ENCODE measurements at regions not wholly inside any gene's neighbourhood (a gene's known extent, or its start where the extent isn't known, plus 50 kb on each side); places are given as distances from the start of the nearest gene placed in this dataset.

- Histone ChIP-seq H4K20me1 (ENCODE audit: control insufficient read depth, insufficient read depth, low read length, poor library complexity, severe bottlenecking) (no peaks in the 10 kb centered on the region), H3K27ac (ENCODE audit: low read length in 2 of 2) (no peak overlapping the region), H3K36me3 (replicated peaks in 1 of 2; ENCODE audit: control extremely low read depth in 1 of 2, control insufficient read depth in 1 of 2, extremely low read depth in 1 of 2, insufficient read depth in 2 of 2, low read length in 1 of 2) (no peaks in the 10 kb centered on the region), H3K9me3 (ENCODE audit: control extremely low read depth in 1 of 3, control insufficient read depth in 2 of 3, insufficient read depth in 1 of 3, low read length in 2 of 3) (peaks cover 0 to 35% (median 0%) of the 10 kb centered on the region in 3 donors), H3K4me1 (ENCODE audit: control insufficient read depth in 2 of 2, insufficient read depth in 2 of 2, low read length in 2 of 2) (no peaks in the 10 kb centered on the region), H3K4me2 (replicated peaks; ENCODE audit: low read depth, low read length, poor library complexity, severe bottlenecking) (no peak overlapping the region), H3K4me3 (ENCODE audit: control extremely low read depth in 1 of 5, extremely low read depth in 1 of 5, insufficient read depth in 1 of 5, low read depth in 2 of 5, low read length in 4 of 5) (no peak overlapping the region), H3K9ac (ENCODE audit: low read length) (no peak overlapping the region), H3K79me2 (ENCODE audit: control insufficient read depth, insufficient read depth, low read length) (no peaks in the 10 kb centered on the region), H3K27me3 (replicated peaks in 1 of 4; ENCODE audit: control extremely low read depth in 1 of 4, control insufficient read depth in 3 of 4, insufficient read depth in 4 of 4, low read length in 3 of 4) (peaks cover 0 to 2% (median 0%) of the 10 kb centered on the region in 4 experiments), H2AFZ (ENCODE audit: insufficient read depth, low read depth, low read length, poor library complexity, severe bottlenecking) (no peak overlapping the region)
- ATAC-seq (ENCODE audit: low read depth) = no peak
- Mint-ChIP-seq H3K27me3 (peaks cover 3% of the 10 kb centered on the region), H3K9me3 (ENCODE audit: insufficient read depth) (no peaks in the 10 kb centered on the region), H3K27ac (no peak overlapping the region), H3K4me3 (no peak overlapping the region), H3K4me1 (no peaks in the 10 kb centered on the region)
- no peak for DNase-seq
- no peak for TF ChIP-seq EZH2 (IDR thresholded peaks at IDR 0.05; ENCODE audit: borderline replicate concordance, insufficient read depth, low read depth, low read length, poor library complexity, severe bottlenecking)
- TF ChIP-seq CTCF (IDR thresholded peaks at IDR 0.05) = no peak
- CTCF ChIA-PET = no interaction called here
- POLR2A ChIA-PET = no interaction called here
- WGBS (ENCODE audit: insufficient coverage) = 95% methylated on average over 4 of the region's 12 CpGs
- intact Hi-C loops (cut with micrococcal nuclease) = no loop called here
Observed at GRCh38 chr13:111968336-111969010, 98.5 kb upstream of the SOX1 start.

GRCh38 chr13:111969551-111970135 lies 97.3 kb upstream of the SOX1 start:
- CTCF ChIA-PET = no interaction called here
- intact Hi-C loops (cut with micrococcal nuclease) = no loop called here

More at GRCh38 chr13:111969551-111970135, 97.3 kb upstream of the SOX1 start:
- Mint-ChIP-seq H3K27me3 (peaks cover 3% of the 10 kb centered on the region), H3K27ac (no peak overlapping the region), H3K4me1 (no peaks in the 10 kb centered on the region), H3K4me3 (no peak overlapping the region), H3K9me3 (ENCODE audit: insufficient read depth) (peaks cover 2% of the 10 kb centered on the region)
- Histone ChIP-seq H3K9ac (ENCODE audit: low read length) (no peak overlapping the region), H3K9me3 (ENCODE audit: control extremely low read depth in 1 of 3, control insufficient read depth in 2 of 3, insufficient read depth in 1 of 3, low read length in 2 of 3) (peaks cover 0 to 33% (median 0%) of the 10 kb centered on the region in 3 donors), H3K27ac (ENCODE audit: low read length in 2 of 2) (no peak overlapping the region), H4K20me1 (ENCODE audit: control insufficient read depth, insufficient read depth, low read length, poor library complexity, severe bottlenecking) (no peaks in the 10 kb centered on the region), H3K4me1 (ENCODE audit: control insufficient read depth in 2 of 2, insufficient read depth in 2 of 2, low read length in 2 of 2) (no peaks in the 10 kb centered on the region), H2AFZ (ENCODE audit: insufficient read depth, low read depth, low read length, poor library complexity, severe bottlenecking) (no peak overlapping the region), H3K4me2 (replicated peaks; ENCODE audit: low read depth, low read length, poor library complexity, severe bottlenecking) (no peak overlapping the region), H3K36me3 (replicated peaks in 1 of 2; ENCODE audit: control extremely low read depth in 1 of 2, control insufficient read depth in 1 of 2, extremely low read depth in 1 of 2, insufficient read depth in 2 of 2, low read length in 1 of 2) (no peaks in the 10 kb centered on the region), H3K79me2 (ENCODE audit: control insufficient read depth, insufficient read depth, low read length) (no peaks in the 10 kb centered on the region), H3K4me3 (ENCODE audit: control extremely low read depth in 1 of 5, extremely low read depth in 1 of 5, insufficient read depth in 1 of 5, low read depth in 2 of 5, low read length in 4 of 5) (no peak overlapping the region), H3K27me3 (replicated peaks in 1 of 4; ENCODE audit: control extremely low read depth in 1 of 4, control insufficient read depth in 3 of 4, insufficient read depth in 4 of 4, low read length in 3 of 4) (peaks cover 0 to 2% (median 0%) of the 10 kb centered on the region in 4 experiments)
- TF ChIP-seq CTCF (IDR thresholded peaks at IDR 0.05) = no peak
- no peak for TF ChIP-seq EZH2 (IDR thresholded peaks at IDR 0.05; ENCODE audit: borderline replicate concordance, insufficient read depth, low read depth, low read length, poor library complexity, severe bottlenecking)
- POLR2A ChIA-PET = no interaction called here
- 81% methylated on average over 9 of the region's 9 CpGs for WGBS (ENCODE audit: insufficient coverage)
- DNase-seq (no peak), ATAC-seq (ENCODE audit: low read depth) (no peak)

Measured in B cell (primary cell).